Activated CD8-positive, alpha-beta T cell treated with anti-CD3 and anti-CD28 coated beads, Interleukin-2, amount 10 ng/mL, durations not matched to agents 7 days and 5 days (primary cell): ENCODE measurements at regions not wholly inside any gene's neighbourhood (a gene's known extent, or its start where the extent isn't known, plus 50 kb on each side); places are given as distances from the start of the nearest gene placed in this dataset.

Experiments
- ATAC-seq: fragments of 150-1000 bp; cut with Tn5 transposase; one replicate; pipeline ENCODE4 v1.10.0; 2021; ENCODE audit warnings: moderate library complexity
- CTCF ChIA-PET: fragments of 350-600 bp; sonication (Branson Sonifier 250); formaldehyde crosslinking; loops from one replicate; lab custom pipeline; 2021; ENCODE audit warnings: antibody characterized with exemption; lab: Charles Lee
- POLR2A ChIA-PET: fragments of 350-600 bp; sonication (Branson Sonifier 250); formaldehyde crosslinking; loops from one replicate; lab custom pipeline; 2021; ENCODE audit warnings: antibody characterized with exemption; lab: Charles Lee
- DNase-seq: peaks from one replicate; pipeline ENCODE4 v3.0.0-alpha.2; 2020
- H3K27ac Mint-ChIP-seq: one replicate; pipeline ENCODE4 v1.8.0; 2021; ENCODE audit warnings: mild to moderate bottlenecking, mixed read lengths
- H3K27me3 Mint-ChIP-seq: one replicate; pipeline ENCODE4 v1.8.0; 2021; ENCODE audit warnings: low read depth, mixed read lengths
- H3K36me3 Mint-ChIP-seq: one replicate; pipeline ENCODE4 v1.8.0; 2021; ENCODE audit warnings: low read depth, mixed read lengths
- H3K4me1 Mint-ChIP-seq: one replicate; pipeline ENCODE4 v1.8.0; 2021; ENCODE audit warnings: low read depth, mixed read lengths
- H3K4me3 Mint-ChIP-seq: one replicate; pipeline ENCODE4 v1.8.0; 2021; ENCODE audit warnings: mild to moderate bottlenecking, mixed read lengths
- H3K9me3 Mint-ChIP-seq: one replicate; pipeline ENCODE4 v1.8.0; 2022; ENCODE audit warnings: mixed read lengths; ENCODE audit not compliant: insufficient read depth

GRCh38 chr5:54738118-54738972 lies 220.8 kb downstream of the SNX18 start:
- no peak for DNase-seq
- Mint-ChIP-seq H3K27me3 (peaks cover 15% of the 10 kb centered on the region), H3K4me3 (no peak overlapping the region), H3K36me3 (no peaks in the 10 kb centered on the region), H3K4me1 (peaks cover 11% of the 10 kb centered on the region), H3K27ac (no peak overlapping the region), H3K9me3 (no peaks in the 10 kb centered on the region)
- CTCF ChIA-PET, result no interaction called here
- POLR2A ChIA-PET, result no interaction called here
- no peak for ATAC-seq

DNA sequence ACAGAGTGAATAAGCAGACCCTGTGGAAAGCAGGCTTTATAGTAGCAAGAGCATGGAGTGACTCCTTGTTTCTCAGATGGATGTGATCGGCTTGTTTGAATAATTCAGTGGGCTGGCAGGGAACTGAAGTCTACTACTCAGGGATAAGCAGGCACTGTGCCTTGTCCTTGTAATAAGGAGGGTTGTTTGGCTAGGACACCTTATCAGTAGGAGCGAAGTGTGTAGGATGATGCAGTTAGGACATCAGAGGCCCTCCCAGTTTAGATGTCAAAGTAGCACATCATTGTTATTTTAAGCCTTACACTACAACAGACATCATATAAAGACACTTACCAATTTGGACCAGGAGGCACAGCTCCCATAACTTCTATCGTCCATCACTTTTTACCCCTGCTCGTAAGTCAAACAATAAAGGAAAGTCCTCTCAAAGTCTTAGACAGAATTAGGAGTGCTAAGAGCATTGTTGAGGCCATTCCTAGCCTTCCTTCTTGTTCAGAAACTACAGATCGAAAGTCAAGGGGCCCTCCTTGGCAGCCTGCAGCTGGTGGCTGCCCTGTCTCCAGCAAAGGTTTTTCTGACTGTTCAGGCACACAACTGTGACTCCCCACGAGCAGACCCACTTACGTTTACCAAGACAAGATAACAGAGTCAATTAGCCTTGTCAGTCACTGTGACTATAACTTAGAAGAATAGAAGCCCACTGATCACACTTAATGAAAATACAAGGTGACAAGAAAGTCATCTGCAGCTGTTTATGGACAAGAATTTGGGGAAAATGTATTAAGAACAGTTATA lies 218.6 kb downstream of the SNX18 start:
- peaks cover 18% of the 10 kb centered on the region for H3K27me3 Mint-ChIP-seq

DNA sequence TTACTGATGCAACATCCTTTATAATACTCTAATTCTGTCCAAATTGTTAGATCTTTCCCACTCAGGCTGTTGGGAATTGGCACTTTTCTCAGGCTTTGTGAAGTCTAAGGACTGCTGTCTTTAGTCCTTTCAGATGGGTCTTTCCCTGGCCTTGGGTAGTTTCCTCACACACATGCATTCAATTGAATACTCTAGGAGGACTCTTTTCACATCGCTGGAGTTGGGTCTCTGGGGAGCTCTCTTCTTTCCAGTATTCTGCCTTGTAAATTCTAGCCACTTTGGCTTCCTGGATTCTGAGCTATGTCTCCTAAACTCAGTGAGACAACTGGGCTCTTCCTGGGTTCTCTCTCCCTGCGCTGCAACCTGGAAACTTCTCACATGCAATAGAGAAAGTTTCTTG lies 215.5 kb downstream of the SNX18 start:
- ChIA-PET POLR2A (no interaction called here), CTCF (interaction anchor here (0.8 to 1.4 kb wide), 3 partner anchors 9 to 112 kb away, joined by 3 to 6 read pairs (median 4); no protein-coding TSS in a partner anchor)
- ATAC-seq, result no peak
- Mint-ChIP-seq H3K9me3 (no peaks in the 10 kb centered on the region), H3K36me3 (no peaks in the 10 kb centered on the region), H3K27me3 (peaks cover 11% of the 10 kb centered on the region), H3K4me3 (no peak overlapping the region), H3K4me1 (no peaks in the 10 kb centered on the region), H3K27ac (no peak overlapping the region)
- no peak for DNase-seq

More for the DNA sequence above, 218.6 kb downstream of the SNX18 start:
- no peaks in the 10 kb centered on the region for H3K9me3 Mint-ChIP-seq
- ChIA-PET CTCF (no interaction called here), POLR2A (no interaction called here)
- ATAC-seq (no peak), DNase-seq (no peak)
- H3K27ac Mint-ChIP-seq, result no peak overlapping the region
- peaks cover 5% of the 10 kb centered on the region for H3K4me1 Mint-ChIP-seq
- no peak overlapping the region for H3K4me3 Mint-ChIP-seq
- H3K36me3 Mint-ChIP-seq, result no peaks in the 10 kb centered on the region

- Mint-ChIP-seq H3K9me3 (no peaks in the 10 kb centered on the region), H3K4me1 (no peaks in the 10 kb centered on the region), H3K27ac (no peak overlapping the region), H3K27me3 (peaks cover 15% of the 10 kb centered on the region), H3K4me3 (no peak overlapping the region), H3K36me3 (no peaks in the 10 kb centered on the region)
- DNase-seq (no peak), ATAC-seq (no peak)
- ChIA-PET POLR2A (no interaction called here), CTCF (no interaction called here)
Observed at GRCh38 chr5:54732108-54732507, 214.5 kb downstream of the SNX18 start.

DNA sequence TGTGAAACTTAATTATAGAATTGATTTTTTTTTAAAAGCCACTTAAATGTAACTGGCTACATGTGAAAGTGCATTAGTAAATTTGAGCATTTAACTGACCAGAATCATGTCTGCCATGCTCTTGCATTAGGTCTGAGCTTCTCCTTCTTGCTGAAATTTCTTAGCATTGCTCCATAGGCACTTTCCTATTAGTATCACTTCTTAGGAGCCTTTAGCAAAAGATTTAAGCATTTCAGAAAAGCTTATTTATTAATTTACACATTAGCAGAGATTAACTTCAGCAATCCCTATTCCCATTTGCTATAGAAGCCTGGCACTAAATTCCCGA lies 211.0 kb downstream of the SNX18 start:
- Mint-ChIP-seq H3K27me3 (peaks cover 10% of the 10 kb centered on the region), H3K9me3 (no peaks in the 10 kb centered on the region), H3K36me3 (no peaks in the 10 kb centered on the region), H3K4me1 (no peaks in the 10 kb centered on the region), H3K4me3 (no peak overlapping the region), H3K27ac (no peak overlapping the region)
- DNase-seq (no peak), ATAC-seq (no peak)
- POLR2A ChIA-PET, result no interaction called here
- CTCF ChIA-PET, result no interaction called here

DNA sequence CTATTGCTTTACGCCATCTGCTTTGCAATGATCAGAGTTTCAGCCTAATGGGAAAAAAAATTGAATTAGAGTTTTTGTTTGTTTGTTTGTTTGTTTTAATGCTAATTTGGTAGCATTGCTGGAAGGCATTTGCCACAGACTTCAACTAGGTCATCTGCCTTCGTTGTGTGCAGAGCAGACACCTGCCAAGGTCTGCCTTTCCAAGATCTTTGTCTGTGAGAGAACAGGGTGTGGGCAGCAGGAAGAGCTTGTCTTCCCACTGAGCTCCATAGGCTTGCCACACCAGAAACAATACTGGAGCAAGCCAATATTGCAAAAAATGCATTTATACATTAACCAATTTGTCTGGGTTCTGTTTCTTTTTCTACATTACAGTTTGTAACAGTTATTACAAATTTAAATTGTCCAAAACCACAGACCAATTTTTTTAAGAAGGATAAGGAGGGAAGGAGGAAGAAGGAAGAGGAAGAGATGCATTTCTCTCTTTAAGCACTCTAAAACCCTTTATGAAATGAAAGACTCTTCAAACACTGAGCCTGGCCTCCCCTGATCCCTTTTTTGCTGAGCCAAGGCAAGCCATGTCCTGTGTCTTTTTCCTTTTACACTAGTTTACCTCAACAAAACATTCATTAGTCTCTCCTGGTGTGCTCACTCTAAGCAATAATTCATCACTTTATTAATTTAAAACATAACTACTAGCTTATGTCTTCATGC lies 210.5 kb downstream of the SNX18 start:
- ATAC-seq (no peak), DNase-seq (no peak)
- no peak overlapping the region for H3K4me3 Mint-ChIP-seq
- H3K27ac Mint-ChIP-seq, result no peak overlapping the region
- CTCF ChIA-PET, result no interaction called here
- H3K36me3 Mint-ChIP-seq, result no peaks in the 10 kb centered on the region
- H3K27me3 Mint-ChIP-seq, result peaks cover 8% of the 10 kb centered on the region
- H3K9me3 Mint-ChIP-seq, result no peaks in the 10 kb centered on the region
- POLR2A ChIA-PET, result no interaction called here
- H3K4me1 Mint-ChIP-seq, result no peaks in the 10 kb centered on the region

DNA sequence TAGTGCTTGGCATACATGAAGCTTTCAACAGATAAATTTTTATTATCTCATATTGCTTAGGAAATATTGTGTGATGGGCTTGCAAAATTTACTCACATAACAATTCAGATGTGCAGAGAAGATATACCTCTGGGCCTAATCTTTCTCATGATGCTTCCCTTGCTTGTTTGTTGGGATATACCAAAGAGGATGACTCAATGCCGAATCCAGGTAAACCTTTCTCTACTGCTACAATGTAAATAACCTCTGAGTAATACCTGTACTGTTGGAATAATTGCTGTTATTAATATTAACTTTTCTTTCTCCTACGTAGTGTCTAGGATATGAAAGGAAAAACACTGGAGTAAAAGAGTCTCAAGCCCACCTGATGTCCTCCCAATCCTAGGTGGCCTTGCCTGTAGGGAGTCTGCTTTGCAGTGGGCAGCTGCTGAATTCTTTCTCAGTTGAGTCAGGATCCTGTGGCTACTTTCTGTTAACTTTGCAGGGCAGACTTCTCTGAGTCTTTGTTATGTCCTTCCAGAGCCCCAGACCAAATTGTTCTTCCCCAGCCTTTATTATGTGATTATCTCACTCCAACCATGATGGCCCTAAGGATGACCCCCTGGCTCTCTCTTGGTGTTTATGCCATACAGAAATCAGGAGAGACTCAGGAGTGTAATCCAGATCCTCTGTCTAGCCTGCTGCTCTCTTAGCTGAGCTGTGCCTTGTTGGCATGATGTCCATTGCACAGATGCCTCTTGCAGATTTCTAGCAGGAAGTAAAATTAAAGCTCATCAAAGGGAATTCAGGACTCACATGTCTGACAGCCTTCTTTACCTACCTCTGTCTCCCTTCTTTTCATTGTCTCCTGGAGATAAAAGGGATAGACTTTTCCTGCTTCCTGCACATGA lies 208.1 kb downstream of the SNX18 start:
- no peaks in the 10 kb centered on the region for H3K36me3 Mint-ChIP-seq
- DNase-seq (no peak), ATAC-seq (no peak)
- peaks cover 3% of the 10 kb centered on the region for H3K4me1 Mint-ChIP-seq
- ChIA-PET CTCF (interaction anchor here (1.2 to 1.4 kb wide), 2 partner anchors 22 to 52 kb away, joined by 3 read pairs; no protein-coding TSS in a partner anchor), POLR2A (no interaction called here)
- H3K27me3 Mint-ChIP-seq, result peaks cover 8% of the 10 kb centered on the region
- H3K4me3 Mint-ChIP-seq, result no peak overlapping the region
- no peaks in the 10 kb centered on the region for H3K9me3 Mint-ChIP-seq
- no peak overlapping the region for H3K27ac Mint-ChIP-seq

GRCh38 chr5:54722846-54723433 lies 205.4 kb downstream of the SNX18 start:
- peaks cover 11% of the 10 kb centered on the region for H3K4me1 Mint-ChIP-seq
- peaks cover 6% of the 10 kb centered on the region for H3K27me3 Mint-ChIP-seq
- no peak overlapping the region for H3K4me3 Mint-ChIP-seq
- H3K27ac Mint-ChIP-seq, result no peak overlapping the region
- no peak for DNase-seq
- ChIA-PET CTCF (no interaction called here), POLR2A (no interaction called here)
- ATAC-seq, result no peak
- no peaks in the 10 kb centered on the region for H3K9me3 Mint-ChIP-seq
- H3K36me3 Mint-ChIP-seq, result no peaks in the 10 kb centered on the region

DNA sequence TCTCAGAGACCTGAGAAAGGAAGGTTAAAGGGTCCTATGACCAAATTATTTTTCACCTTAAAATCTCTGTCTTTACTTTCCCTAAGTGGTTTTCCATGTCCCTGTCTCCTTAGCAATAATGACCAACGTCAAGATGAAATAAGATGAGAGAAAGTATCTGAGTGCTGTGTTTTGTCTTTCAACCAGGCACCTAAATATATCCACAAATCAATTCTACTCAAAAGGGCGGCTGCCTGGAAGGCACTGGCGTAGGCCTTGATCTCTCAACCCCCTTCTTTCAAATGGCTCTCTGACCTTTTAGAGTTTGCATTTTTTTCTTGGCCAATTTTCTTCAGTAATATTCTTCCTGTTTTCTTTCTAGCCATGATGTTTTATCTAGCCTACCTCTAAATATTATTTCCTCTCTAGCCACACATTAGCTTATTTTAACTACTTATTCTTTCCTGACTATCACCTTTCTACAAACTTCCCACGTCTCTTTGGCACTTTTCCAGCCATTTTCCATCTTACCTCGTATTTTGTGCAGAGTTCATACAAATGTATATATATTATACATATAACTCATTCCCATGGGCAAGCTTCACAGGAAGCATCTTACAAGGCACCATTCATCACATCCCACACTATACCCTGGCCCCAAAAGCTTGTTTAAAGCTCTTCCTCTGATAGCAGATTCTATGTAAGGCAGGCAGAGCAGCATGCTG lies 204.5 kb downstream of the SNX18 start:
- Mint-ChIP-seq H3K4me3 (no peak overlapping the region), H3K36me3 (peaks cover under 1% of the 10 kb centered on the region), H3K9me3 (no peaks in the 10 kb centered on the region), H3K27me3 (peaks cover 4% of the 10 kb centered on the region), H3K27ac (no peak overlapping the region), H3K4me1 (peaks cover 18% of the 10 kb centered on the region)
- no peak for ATAC-seq
- ChIA-PET POLR2A (no interaction called here), CTCF (no interaction called here)
- no peak for DNase-seq

DNA sequence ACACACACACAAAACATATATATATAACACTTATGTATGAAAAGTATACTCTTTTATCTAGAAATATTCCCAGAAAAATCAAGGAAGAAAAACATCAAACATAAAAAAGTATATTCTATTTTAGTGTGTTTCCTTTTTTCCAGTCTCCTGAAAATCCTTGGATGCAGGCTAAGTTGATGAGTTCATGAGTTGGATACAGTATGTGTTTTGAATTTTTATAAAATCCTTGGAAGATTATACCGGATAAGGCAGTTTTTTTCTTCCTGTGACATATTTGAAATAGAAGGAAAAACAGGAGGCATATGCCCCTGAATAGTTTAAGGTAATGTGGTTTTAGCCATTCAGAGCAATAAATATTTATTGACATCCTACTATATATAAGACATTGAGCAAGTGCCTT lies 203.6 kb downstream of the SNX18 start:
- Mint-ChIP-seq H3K9me3 (peaks cover 4% of the 10 kb centered on the region), H3K27ac (no peak overlapping the region), H3K27me3 (peaks cover 4% of the 10 kb centered on the region), H3K4me3 (no peak overlapping the region), H3K36me3 (peaks cover 3% of the 10 kb centered on the region), H3K4me1 (peaks cover 20% of the 10 kb centered on the region)
- ChIA-PET POLR2A (no interaction called here), CTCF (interaction anchor here (1.7 kb wide), 1 partner anchor 204 kb away, joined by 6 read pairs; the partner anchor contains the start of gene SNX18)
- DNase-seq, result no peak
- no peak for ATAC-seq
